Osteoblast (primary cell): ENCODE measurements at regions not wholly inside any gene's neighbourhood (a gene's known extent, or its start where the extent isn't known, plus 50 kb on each side); places are given as distances from the start of the nearest gene placed in this dataset.

ENCODE experiments used
- DNase-seq: peaks from one replicate; pipeline ENCODE4 v3.0.0; 2011; ENCODE audit warnings: low spot score, mixed read lengths; ENCODE audit not compliant: insufficient read length; ENCODE audit errors: missing footprints
- H2AFZ ChIP-seq: 2 replicates; pipeline ENCODE4 v1.6.0; 2011; ENCODE audit warnings: mild to moderate bottlenecking, low read length
- H3K27ac ChIP-seq: 2 replicates; pipeline ENCODE4 v1.5.1; 2011; ENCODE audit warnings: mild to moderate bottlenecking, low read depth, low read length, moderate library complexity
- H3K27me3 ChIP-seq: 2 replicates; pipeline ENCODE4 v1.6.0; 2012; ENCODE audit warnings: mild to moderate bottlenecking, control low read depth, inconsistent platforms, low read length, moderate library complexity; ENCODE audit not compliant: insufficient read depth
- H3K36me3 ChIP-seq: 2 replicates; pipeline ENCODE4 v1.5.1; 2011; ENCODE audit warnings: mild to moderate bottlenecking, low read length, control low read depth, moderate library complexity; ENCODE audit not compliant: insufficient read depth
- H3K4me1 ChIP-seq: 2 replicates; pipeline ENCODE4 v1.5.1; 2011; ENCODE audit warnings: mild to moderate bottlenecking, low read length, control low read depth, moderate library complexity; ENCODE audit not compliant: insufficient read depth
- H3K4me2 ChIP-seq: 2 replicates; pipeline ENCODE4 v1.6.0; 2011; ENCODE audit warnings: mild to moderate bottlenecking, low read length; ENCODE audit not compliant: insufficient read depth
- H3K4me3 ChIP-seq: fragments of 200-600 bp; sonication (generic); 3 replicates; pipeline ENCODE4 v1.5.1; 2012; ENCODE audit warnings: mild to moderate bottlenecking, low read length, inconsistent platforms; ENCODE audit not compliant: insufficient read depth
- H3K79me2 ChIP-seq: 2 replicates; pipeline ENCODE4 v1.6.0; 2012; ENCODE audit warnings: mild to moderate bottlenecking, low read length, control low read depth, inconsistent platforms; ENCODE audit not compliant: insufficient read depth
- H3K9me3 ChIP-seq: 2 replicates; pipeline ENCODE4 v1.5.1; 2011; ENCODE audit warnings: low read depth, low read length, control low read depth
- H4K20me1 ChIP-seq: 2 replicates; pipeline ENCODE4 v1.6.0; 2012; ENCODE audit warnings: mild to moderate bottlenecking, low read length, control low read depth; ENCODE audit not compliant: insufficient read depth
- TF ChIP-seq, protein P1 (sequence below): IDR thresholded peaks from 2 replicates; pipeline ENCODE4 v1.5.1; 2011; ENCODE audit warnings: mild to moderate bottlenecking, low read depth, low read length, moderate library complexity; ENCODE audit errors: extremely low read depth

GRCh38 chr9:99464568-99464967 is 242.5 kb downstream of the SEC61B start:
- H3K79me2 ChIP-seq = no peaks in the 10 kb centered on the region
- no peaks in the 10 kb centered on the region for H3K36me3 ChIP-seq
- H3K4me3 ChIP-seq = no peak overlapping the region
- no peak overlapping the region for H3K27ac ChIP-seq
- TF ChIP-seq, protein P1, sequence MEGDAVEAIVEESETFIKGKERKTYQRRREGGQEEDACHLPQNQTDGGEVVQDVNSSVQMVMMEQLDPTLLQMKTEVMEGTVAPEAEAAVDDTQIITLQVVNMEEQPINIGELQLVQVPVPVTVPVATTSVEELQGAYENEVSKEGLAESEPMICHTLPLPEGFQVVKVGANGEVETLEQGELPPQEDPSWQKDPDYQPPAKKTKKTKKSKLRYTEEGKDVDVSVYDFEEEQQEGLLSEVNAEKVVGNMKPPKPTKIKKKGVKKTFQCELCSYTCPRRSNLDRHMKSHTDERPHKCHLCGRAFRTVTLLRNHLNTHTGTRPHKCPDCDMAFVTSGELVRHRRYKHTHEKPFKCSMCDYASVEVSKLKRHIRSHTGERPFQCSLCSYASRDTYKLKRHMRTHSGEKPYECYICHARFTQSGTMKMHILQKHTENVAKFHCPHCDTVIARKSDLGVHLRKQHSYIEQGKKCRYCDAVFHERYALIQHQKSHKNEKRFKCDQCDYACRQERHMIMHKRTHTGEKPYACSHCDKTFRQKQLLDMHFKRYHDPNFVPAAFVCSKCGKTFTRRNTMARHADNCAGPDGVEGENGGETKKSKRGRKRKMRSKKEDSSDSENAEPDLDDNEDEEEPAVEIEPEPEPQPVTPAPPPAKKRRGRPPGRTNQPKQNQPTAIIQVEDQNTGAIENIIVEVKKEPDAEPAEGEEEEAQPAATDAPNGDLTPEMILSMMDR = no peak
- peaks cover 4% of the 10 kb centered on the region for H3K27me3 ChIP-seq
- H3K4me1 ChIP-seq = no peaks in the 10 kb centered on the region
- H2AFZ ChIP-seq = no peak overlapping the region
- H4K20me1 ChIP-seq = no peaks in the 10 kb centered on the region
- no peaks in the 10 kb centered on the region for H3K9me3 ChIP-seq
- no peak overlapping the region for H3K4me2 ChIP-seq
- DNase-seq = no peak

DNA sequence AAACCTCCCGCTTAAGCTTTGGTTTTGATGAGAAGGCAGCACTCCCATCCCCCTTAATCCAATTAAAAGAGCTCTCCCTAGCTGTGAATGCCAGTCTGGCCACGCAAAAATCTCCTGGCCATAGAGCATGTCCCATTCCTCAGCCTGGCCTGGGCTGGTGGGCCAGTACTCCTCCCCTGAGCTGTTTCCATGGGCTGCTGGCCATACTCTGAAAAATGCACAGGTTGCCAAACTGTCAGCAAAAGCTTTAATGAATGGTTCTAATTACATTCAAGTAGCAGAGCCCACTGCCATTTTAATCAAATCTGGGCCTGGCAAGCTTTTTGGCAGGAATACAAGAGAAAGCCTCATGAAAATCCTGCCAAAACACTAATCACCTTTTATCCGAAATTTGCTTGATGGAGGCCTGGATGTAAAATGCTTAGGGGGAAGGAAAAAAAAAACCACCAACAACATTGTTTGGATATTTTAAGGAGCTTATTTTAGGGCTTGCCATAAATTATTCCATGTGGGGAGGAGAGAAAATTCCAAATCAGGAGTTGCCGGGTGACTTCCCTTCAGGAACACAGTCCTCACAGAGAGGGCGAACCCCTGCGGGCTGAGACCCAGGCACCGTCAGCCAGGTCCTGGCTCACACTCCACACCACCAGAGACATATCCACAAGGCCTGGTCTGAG is 243.3 kb downstream of the SEC61B start:
- Histone ChIP-seq H3K4me2 (no peak overlapping the region), H3K27ac (no peak overlapping the region), H3K79me2 (no peaks in the 10 kb centered on the region), H3K4me1 (no peaks in the 10 kb centered on the region), H3K9me3 (no peaks in the 10 kb centered on the region), H3K27me3 (peaks cover 8% of the 10 kb centered on the region), H4K20me1 (no peaks in the 10 kb centered on the region), H2AFZ (no peak overlapping the region), H3K36me3 (no peaks in the 10 kb centered on the region), H3K4me3 (no peak overlapping the region)
- TF ChIP-seq, protein P1 = no peak
- DNase-seq = no peak

DNA sequence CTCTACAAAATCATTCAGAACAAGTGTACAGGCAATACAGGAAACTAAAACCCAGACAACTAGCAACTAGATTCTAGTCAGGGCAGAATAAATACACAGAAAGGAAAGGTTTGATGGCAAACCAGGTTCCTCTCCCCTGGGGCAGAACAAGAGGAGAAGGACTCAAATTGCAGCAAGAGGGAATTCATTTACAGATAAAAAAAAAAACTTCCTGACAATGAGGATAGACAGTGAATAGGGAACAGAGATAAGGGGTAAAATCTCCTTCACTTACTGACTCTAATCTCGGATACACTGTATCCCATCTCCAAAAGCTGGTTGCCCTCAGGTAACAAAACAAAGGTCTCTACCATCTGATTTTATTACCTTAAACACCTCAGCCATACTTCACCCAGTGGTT is 244.0 kb downstream of the SEC61B start:
- Histone ChIP-seq H3K79me2 (no peaks in the 10 kb centered on the region), H3K4me2 (no peak overlapping the region), H3K4me1 (no peaks in the 10 kb centered on the region), H4K20me1 (no peaks in the 10 kb centered on the region), H3K27me3 (peaks cover 8% of the 10 kb centered on the region), H2AFZ (no peak overlapping the region), H3K9me3 (no peaks in the 10 kb centered on the region), H3K27ac (no peak overlapping the region), H3K4me3 (no peak overlapping the region), H3K36me3 (no peaks in the 10 kb centered on the region)
- TF ChIP-seq, protein P1 = no peak
- no peak for DNase-seq

- Histone ChIP-seq H3K79me2 (no peaks in the 10 kb centered on the region), H3K9me3 (no peaks in the 10 kb centered on the region), H3K36me3 (no peaks in the 10 kb centered on the region), H3K27ac (no peak overlapping the region), H2AFZ (no peak overlapping the region), H3K4me1 (no peaks in the 10 kb centered on the region), H3K4me3 (no peak overlapping the region), H4K20me1 (no peaks in the 10 kb centered on the region), H3K27me3 (peaks cover 12% of the 10 kb centered on the region), H3K4me2 (no peak overlapping the region)
- no peak for DNase-seq
- TF ChIP-seq, protein P1 = no peak
Measured at GRCh38 chr9:99466781-99467180, 244.7 kb downstream of the SEC61B start.
